NCI-H2107 treated with DMSO at 0.1 percent for 48 hours (cell line): ENCODE measurements at regions not wholly inside any gene's neighbourhood (a gene's known extent, or its start where the extent isn't known, plus 50 kb on each side); places are given as distances from the start of the nearest gene placed in this dataset.
"Not testable (repeated sequence)": the region's sequence is repeated elsewhere in the genome, so short reads cannot be mapped to it uniquely, and the experiment has no call there.

Source experiments
- DNase-seq: peaks from one replicate; lab custom pipeline; 2025; ENCODE audit not compliant: unreplicated experiment; lab: John Stamatoyannopoulos, UW

DNA sequence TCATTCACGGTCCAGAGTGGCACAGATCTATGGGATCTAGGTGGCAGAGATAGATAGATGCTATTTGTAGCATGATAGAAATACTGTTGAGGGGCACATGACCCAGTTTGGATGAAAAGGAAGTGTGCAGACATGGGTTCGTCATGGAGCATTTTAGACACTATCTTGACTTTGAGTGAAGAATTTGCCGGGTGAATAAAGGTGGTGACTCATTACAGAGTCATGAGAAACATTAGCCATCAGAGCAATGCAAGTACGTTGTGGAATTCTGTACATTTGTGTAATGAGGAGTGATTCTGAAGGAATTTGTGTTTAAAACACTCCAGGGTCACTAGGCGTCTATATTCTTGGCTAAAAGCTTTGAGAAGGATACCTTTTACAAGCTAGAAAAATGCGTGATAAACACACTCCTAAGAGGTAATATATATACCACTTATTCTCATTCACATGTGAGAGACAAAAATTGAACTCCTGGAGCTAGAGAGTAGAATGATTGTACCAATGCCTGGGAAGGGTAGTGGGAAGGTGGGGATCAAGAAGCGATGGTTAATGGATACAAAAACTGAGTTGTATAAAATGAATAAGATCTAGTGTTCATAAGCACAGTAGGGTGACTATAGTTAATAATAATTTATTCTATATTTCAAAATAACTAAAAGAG lies 593.7 kb upstream of the LUZP2 start:
- DNase-seq = no peak

DNA sequence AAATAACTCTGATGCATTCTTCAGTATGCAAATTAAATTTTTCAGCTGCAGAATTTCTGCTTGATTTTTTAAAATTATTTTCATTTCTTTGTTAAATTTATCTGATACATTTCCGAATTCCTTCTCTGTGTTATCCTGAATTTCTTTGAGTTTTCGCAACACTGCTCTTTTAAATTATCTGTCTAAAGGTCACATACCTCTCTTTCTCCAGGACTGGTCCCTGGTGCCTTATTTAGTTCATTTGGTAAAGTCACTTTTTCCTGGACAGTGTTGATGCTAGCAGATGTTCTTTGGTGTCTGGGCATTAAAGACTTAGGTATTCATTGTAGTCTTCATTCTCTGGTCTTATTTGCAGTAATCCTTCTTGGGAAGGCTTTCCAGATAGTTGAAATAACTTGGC lies 577.4 kb upstream of the LUZP2 start:
- DNase-seq = no peak

DNA sequence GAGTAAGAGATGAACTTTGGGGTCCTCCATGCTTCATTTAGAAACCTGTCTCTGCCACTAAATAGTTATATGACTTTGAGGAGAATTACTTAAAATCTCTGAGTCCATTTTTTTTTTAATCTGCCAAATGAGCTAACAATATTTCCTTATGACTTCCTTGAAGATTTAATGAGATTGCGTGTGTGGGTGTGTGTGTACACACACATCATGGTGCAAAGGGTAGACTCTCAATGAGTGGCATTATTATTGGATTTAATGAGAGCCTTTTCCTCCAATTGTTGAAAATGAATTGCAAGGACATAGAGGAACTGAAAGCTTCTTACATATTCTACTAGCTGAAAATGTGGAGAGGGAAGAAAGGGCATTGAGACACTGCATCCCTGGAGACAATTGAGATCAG lies 573.5 kb upstream of the LUZP2 start:
- no peak for DNase-seq

DNA sequence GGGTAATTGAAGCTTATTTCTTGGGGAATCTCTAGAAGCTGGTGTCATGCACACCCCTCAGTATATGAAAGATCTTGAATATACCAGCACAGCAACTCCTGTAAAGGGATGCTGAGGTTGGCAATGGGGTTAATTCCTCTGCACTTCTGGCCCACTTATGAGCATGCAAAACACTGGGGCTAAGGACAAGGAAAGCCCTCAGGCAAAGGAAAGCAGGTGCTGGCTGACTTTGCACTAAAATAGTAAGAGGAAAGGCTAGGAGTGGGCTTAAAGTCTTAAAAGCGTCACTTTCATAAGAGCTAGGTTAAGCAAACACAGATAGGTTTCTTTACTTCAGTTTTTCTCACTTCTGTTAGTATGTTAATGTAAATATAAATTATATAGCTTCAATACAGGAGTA lies 572.6 kb upstream of the LUZP2 start:
- DNase-seq = no peak

DNA sequence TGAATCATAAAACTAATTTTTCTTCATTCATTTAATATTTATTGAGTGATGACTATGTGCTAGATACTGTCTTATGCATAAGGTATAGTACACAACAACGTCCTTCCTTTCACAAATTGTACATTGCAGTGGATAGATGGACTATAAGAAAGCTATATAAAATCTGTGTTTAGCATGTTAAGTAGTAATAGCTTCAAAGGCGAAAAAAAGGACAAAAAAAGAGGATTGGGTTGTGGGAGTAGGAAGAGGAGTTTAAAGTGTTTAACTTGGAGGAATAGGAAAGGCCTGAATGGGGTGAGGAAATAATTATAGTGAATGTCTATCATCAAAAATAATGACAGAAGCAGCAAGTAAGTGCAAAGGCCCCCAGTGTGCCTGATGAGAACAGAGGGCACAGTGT lies 565.4 kb upstream of the LUZP2 start:
- DNase-seq = no peak

DNA sequence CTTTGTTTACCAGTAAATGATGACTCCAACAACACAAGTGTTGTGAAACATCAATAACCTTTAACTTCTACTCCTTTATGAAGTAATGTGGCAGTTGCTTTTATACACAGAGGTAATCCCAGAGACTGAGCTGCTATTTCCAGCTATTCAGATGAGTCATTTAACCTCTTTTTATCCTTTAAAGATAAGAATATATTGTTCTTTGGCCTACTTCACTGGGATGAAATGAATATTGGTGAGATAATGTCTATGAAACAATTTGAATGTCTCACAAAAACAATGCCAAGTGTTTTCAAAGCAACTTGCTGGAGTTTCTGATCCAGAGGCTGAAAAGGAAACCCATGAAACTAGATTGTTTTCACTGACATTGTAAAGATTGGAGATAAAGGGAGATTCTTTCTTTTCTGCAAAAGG lies 564.4 kb upstream of the LUZP2 start:
- DNase-seq = no peak

DNA sequence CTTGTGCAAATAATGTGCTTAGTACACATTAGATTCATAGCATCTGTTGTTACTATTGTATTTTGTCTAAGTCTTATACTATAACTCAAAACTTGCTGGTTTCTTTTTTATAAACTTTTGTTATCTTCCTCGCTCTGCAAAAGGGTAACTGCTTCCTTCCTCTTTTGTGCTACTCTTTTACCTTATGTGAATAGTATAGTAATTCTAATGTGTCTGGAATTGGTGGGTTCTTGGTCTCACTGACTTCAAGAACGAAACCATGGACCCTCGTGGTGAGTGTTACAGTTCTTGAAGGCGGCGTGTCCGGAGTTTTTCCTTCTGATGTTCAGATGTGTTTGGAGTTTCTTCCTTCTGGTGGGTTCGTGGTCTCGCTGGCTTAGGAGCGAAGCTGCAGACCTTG lies 563.1 kb upstream of the LUZP2 start:
- no peak for DNase-seq

DNA sequence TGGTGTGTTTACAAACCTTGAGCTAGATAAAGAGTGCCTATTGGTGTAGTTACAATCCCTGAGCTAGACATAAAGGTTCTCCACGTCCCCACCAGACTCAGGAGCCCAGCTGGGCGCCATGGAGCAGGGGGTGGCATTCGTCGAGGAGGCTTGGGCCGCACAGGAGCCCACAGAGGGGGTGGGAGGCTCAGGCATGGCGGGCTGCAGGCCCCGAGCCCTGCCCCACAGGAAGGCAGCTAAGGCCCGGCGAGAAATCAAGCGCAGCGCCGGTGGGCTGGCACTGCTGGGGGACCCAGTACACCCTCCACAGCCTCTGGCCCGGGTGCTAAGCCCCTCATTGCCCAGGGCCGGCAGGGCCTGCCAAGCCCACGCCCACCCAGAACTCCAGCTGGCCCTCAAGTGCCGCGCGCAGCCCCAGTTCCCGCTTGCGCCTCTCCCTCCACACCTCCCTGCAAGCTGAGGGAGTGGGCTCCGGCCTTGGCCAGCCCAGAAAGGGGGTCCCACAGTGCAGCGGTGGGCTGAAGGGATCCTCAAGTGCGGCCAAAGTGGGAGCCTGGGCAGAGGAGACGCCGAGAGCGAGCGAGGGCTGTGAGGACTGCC lies 562.1 kb upstream of the LUZP2 start:
- not testable (repeated sequence) for DNase-seq

DNA sequence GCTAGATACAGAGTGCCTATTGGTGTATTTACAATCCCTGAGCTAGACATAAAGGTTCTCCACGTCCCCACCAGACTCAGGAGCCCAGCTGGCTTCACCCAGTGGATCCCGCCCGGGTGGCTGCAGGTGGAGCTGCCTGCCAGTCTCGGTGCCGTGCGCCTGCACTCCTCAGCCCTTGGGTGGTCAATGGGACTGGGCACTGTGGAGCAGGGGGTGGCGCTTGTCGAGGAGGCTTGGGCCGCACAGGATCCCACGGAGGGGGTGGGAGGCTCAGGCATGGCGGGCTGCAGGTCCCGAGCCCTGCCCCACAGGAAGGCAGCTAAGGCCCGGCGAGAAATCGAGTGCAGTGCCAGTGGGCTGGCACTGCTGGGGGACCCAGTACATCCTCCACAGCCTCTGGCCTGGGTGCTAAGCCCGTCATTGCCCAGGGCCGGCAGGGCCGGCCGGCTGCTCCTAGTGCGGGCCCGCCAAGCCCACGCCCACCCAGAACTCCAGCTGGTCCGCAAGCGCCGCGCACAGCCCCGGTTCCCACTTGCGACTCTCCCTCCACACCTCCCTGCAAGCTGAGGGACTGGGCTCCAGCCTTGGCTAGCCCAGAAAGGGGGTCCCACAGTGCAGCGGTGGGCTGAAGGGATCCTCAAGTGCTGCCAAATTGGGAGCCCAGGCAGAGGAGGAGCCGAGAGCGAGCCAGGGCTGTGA lies 554.6 kb upstream of the LUZP2 start:
- not testable (repeated sequence) for DNase-seq

DNA sequence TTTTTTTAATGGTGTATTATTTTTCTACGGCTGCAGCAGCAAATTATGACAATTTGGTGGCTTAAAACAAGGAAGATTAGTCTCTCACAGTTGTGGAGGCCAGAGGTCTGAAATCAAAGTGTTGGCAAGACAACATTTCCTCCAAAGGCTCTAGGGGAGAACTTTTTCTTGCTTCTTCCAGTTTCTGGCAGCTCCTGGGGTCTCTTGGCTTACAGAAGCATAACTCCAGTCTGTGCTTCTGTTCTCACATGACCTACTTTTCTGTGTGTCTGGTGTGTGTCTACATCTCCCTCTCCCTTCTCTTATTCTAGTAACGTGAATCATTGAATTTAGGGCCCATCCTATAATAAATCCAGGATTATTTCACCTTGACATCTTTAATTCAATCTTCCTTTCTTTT lies 551.9 kb upstream of the LUZP2 start:
- DNase-seq = no peak

DNA sequence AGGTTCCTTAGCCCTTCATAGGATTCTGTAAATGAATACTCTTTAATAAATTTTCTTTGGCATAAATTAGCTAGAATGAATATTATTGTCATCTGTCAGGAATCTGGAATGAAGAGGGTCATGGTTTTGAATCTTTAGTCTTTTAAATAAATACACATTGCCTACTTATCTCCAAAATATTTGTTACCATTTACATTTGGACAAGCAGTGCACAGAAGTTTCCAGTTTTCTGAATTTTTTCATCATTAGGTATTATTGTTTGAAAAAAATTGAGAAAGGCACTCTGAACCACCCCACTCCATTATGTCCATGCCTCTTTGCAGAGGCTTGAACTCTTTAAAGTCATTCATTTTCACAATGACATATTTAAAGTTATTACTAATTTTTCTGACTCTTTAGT lies 549.0 kb upstream of the LUZP2 start:
- no peak for DNase-seq

DNA sequence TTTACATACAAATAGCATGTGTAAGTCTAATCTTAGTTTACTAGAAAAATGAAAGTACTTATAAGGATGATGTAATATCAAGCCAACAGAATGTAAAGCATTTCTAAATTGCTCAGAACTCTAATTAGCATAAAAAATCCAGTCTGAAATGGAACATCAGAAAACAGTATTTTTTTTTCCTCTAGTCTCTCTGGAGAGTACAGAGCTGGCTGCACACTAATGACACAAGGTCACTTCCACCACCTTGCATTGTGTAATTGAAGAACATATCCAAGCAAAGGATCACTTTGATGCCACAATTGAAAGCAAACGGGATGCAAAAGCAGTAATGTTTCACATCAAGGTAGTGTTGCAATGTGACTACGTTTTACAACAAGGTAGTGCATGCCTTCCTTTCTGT lies 548.0 kb upstream of the LUZP2 start:
- DNase-seq = no peak

DNA sequence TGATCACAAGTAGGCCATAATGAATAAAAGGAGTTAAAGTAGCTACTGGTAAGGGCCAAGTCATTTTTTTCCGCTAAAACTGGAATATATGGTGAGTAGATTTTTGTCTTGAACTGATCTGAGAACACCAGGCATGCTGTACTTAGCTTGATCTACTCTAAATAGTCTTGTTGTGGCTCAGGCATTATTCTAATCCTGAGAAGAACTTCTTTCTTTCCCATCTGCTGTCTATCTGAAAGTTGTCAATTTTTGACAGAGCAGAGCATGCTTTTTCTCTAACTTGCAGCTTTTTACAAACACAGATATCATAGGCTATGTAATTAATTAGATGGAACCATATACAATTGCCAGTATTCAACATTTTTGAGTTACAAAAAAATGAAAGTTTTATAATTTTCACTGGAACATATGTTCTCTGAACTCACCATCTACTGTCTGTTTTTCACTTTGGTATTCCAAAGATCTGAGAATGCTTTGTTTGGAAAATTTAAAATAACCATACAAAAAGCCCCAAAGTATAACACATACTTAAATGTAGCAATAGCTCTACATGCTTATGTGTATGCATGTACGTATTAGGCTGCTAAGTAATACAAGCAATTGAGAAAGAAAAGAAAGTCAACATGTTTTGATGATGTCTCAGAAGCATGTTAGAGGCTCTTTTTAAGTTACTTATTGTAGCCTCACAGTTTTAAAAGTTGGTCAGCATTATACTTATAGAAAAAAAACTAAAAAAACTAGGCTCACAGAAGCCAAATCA lies 542.7 kb upstream of the LUZP2 start:
- DNase-seq = no peak

DNA sequence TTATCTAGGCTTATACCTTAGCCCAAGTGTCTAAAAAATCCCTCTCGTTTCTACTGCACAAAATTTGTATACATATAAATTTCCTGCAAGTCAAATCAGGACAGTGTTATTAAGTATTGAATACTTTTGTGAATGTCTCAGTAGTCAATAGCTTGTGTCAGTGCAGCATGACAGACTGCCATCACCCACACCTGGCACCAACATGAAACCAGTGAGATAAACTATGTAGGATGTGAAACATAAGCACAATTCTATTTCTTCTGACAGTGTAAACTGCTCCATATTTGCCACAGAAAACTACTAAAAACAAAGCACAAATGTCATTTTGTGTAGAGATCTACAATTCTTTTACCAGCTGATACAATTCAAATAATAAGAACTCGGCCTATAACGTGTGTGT lies 542.1 kb upstream of the LUZP2 start:
- DNase-seq = no peak

DNA sequence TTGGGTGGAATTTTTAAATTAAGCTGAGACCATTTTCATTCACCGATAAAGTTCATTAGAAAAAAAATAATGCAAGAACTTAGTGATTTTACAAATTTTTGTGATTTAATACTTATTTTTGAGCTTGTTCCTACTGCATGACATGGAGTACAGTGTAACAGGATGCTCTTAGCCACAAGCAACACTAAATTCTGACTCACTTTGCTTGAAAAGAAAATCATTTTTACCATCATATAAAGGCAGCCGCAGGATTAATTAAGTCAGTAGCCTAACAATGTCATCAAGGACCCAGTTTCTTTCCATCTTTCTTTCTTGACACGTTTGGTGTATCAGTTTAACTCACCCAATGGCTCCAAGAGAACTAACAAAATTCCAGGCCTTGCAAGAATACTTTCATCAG lies 540.3 kb upstream of the LUZP2 start:
- no peak for DNase-seq

DNA sequence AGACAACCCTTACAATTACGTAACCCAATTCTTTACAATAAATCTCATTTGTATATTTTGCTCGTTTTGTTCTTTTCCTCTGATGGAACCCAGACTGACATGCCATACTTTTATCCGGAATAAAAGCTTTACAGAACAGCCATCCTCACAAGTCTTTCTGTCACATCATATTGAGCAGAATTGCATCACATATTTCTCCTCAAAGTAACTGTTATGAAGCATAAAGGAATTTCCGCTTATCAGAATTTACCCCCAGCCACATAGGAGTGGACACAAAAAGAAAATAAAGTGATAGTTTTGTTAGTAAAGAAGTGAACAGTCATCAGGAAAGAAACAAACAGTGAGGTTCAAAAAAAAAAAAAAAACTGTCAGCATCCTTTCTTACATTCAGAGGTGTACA lies 539.5 kb upstream of the LUZP2 start:
- no peak for DNase-seq

DNA sequence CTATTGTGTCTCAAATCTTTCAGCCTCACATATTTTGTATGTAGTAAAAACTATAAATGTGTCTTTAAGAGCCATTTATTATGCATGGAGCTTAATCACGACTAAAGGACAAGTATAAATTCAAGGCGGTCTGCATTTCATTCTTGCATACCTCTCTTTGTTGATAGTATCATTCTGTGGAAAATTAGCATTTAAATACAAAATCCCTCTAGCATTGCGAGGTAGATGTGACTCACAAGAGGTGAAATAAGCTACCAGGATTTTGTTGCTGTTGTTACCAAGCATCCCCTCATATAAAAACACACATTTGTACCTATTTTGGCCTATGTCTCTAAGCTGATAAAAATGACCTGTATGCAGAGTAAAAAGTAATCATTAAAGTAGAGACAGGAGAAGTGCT lies 537.4 kb upstream of the LUZP2 start:
- DNase-seq = no peak

DNA sequence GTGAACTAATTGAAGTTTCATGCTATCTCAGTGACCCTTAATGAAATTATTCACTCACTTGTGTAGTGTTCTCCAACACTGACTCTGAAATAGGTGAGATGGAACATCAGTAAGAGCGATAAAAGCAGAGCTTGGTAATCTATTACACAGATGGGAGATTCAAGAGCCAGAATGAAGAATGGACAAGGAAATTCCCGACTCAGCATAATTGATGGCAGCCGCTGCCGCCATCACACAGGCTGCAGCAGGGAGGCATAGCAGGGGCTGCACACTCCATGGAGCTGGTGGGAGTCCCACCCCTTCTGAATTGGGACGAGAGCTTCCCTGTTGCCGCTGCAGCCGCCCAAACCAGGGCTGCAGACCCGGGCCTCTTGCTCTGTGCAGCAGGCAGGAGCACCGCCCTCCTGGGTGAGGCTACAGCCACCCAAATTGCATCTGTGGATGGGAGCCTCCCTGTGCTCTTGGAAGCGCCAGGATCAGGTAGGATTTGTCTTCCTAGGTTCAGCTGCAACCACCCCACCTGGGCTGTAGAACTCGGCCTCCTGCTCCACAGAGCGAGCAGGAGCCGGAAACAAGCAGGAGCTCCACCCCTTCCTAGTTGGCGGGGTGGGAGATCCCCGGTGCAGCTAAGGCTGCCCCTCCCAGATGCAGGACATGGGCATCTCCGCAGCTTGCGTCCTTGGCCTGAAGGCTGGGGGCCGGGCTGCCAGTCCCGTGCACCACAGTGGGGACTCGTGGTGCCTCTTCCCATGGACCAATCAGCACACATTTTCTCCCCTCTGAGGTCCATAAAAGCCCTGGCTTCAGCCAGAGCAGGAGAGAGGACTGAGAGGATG lies 535.1 kb upstream of the LUZP2 start:
- no peak for DNase-seq

DNA sequence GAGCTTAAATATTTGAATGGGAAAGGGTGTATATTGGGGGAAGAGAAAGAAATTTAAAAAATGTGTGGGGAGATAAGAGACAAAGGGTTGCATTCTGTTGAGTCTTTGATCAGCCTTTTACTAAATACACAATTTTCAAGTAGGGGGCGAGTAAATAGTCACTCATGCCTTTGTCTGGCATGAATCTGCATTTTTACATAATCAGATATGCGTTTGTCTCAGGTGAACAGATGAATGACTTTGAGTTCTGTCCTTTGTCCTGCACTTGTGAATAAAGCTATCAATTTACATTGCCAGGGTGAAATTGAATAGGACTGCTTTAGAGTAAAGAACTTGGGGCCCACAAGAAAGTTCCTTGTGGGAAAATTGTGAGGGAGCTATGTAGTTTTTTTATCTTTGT lies 523.6 kb upstream of the LUZP2 start:
- DNase-seq = no peak

DNA sequence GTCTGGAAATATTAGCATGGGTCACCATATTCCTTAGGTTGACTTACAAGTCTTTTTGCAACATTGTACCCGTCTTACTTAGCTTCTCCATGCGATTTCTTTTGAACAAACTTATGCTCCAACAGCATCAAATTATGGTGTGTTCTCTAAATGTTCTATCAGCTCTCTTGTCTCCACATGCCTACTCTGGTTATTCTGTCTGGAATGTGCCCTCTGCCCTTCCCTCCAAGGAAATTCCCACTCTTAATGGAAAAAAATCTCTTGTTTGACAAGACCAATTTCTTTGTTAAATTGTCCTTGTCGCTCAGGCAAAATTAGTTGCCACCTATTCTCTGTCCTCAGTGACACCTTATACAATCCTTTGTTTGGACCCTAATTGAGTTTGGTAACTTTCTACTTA lies 522.8 kb upstream of the LUZP2 start:
- no peak for DNase-seq

DNA sequence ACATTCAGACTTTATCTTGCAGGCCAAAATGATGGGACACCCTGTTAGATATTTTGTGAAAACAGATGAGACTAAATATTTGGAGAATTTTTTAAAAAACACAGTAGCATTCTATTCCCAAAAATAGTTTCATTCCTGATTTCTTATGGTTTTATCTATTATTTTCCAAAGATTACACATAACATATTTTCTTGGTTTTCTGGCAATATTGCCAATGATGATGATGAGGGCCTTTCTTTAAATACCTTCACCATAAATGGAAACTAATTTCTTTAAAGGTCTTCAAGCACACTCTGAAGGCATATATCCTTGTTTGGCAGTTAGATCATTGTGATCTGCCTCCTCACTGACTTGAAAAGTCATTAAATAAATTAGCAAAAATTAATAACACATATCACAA lies 522.3 kb upstream of the LUZP2 start:
- no peak for DNase-seq
